Trophoblast cell (in vitro differentiated cells and primary cell): ENCODE measurements at regions not wholly inside any gene's neighbourhood (a gene's known extent, or its start where the extent isn't known, plus 50 kb on each side); places are given as distances from the start of the nearest gene placed in this dataset.

Experiments used
- DNase-seq, 2 donors: peaks; one replicate each; pipeline ENCODE4 v3.0.0-alpha.2; 2016
- H2AFZ ChIP-seq: 2 replicates; pipeline ENCODE4 v1.6.1; 2013; ENCODE audit warnings: low read length, moderate library complexity, mild to moderate bottlenecking; ENCODE audit not compliant: insufficient read depth, poor library complexity
- H2AK5ac ChIP-seq: 2 replicates; pipeline ENCODE4 v1.6.1; 2013; ENCODE audit warnings: mild to moderate bottlenecking, low read length
- H2BK120ac ChIP-seq: 2 replicates; pipeline ENCODE4 v1.6.1; 2013; ENCODE audit warnings: low read length, mild to moderate bottlenecking, moderate library complexity; ENCODE audit not compliant: insufficient read depth, poor library complexity
- H2BK12ac ChIP-seq: 2 replicates; pipeline ENCODE4 v1.6.1; 2013; ENCODE audit warnings: mild to moderate bottlenecking, low read length, moderate library complexity
- H2BK5ac ChIP-seq: 2 replicates; pipeline ENCODE4 v1.6.1; 2013; ENCODE audit warnings: low read length, low read depth, moderate library complexity, mild to moderate bottlenecking; ENCODE audit not compliant: poor library complexity
- H3K14ac ChIP-seq: 2 replicates; pipeline ENCODE4 v1.6.1; 2013; ENCODE audit warnings: mild to moderate bottlenecking, low read length
- H3K18ac ChIP-seq: 2 replicates; pipeline ENCODE4 v1.6.1; 2013; ENCODE audit warnings: mild to moderate bottlenecking, low read length
- H3K23ac ChIP-seq: 2 replicates; pipeline ENCODE4 v1.6.1; 2013; ENCODE audit warnings: low read length
- H3K27ac ChIP-seq: 2 replicates; pipeline ENCODE4 v1.5.1; 2013; ENCODE audit warnings: low read depth, mild to moderate bottlenecking, inconsistent platforms, low read length, moderate library complexity
- H3K27me3 ChIP-seq: 2 replicates; pipeline ENCODE4 v1.6.1; 2013; ENCODE audit warnings: inconsistent platforms, mild to moderate bottlenecking, low read length, moderate library complexity; ENCODE audit not compliant: insufficient read depth
- H3K36me3 ChIP-seq, 2 experiments: 1 replicate in 1 of 2; 2 replicates in 1 of 2; pipeline ENCODE4 v1.6.1; 2013; ENCODE audit warnings: low read length in 2 of 2, mild to moderate bottlenecking in 2 of 2, moderate library complexity in 1 of 2; ENCODE audit not compliant: insufficient read depth in 2 of 2, control insufficient read depth in 1 of 2
- H3K4ac ChIP-seq: 2 replicates; pipeline ENCODE4 v1.6.1; 2013; ENCODE audit warnings: low read depth, mild to moderate bottlenecking, low read length, moderate library complexity
- H3K4me1 ChIP-seq, 2 experiments: 1 replicate in 1 of 2; 2 replicates in 1 of 2; pipeline ENCODE4 v1.6.1; 2013; ENCODE audit warnings: low read length in 2 of 2, mild to moderate bottlenecking in 2 of 2, moderate library complexity in 1 of 2; ENCODE audit not compliant: insufficient read depth in 2 of 2, control insufficient read depth in 1 of 2
- H3K4me2 ChIP-seq: 2 replicates; pipeline ENCODE4 v1.6.1; 2013; ENCODE audit warnings: inconsistent platforms, mild to moderate bottlenecking, low read length, moderate library complexity
- H3K4me3 ChIP-seq: 2 replicates; pipeline ENCODE4 v1.5.1; 2013; ENCODE audit warnings: mild to moderate bottlenecking, low read depth, low read length, inconsistent platforms
- H3K79me1 ChIP-seq: one replicate; pipeline ENCODE4 v1.6.1; 2013; ENCODE audit warnings: low read length
- H3K79me2 ChIP-seq: 2 replicates; pipeline ENCODE4 v1.6.1; 2013; ENCODE audit warnings: low read length, mild to moderate bottlenecking; ENCODE audit not compliant: control insufficient read depth, insufficient read depth, poor library complexity
- H3K9ac ChIP-seq: 2 replicates; pipeline ENCODE4 v1.6.1; 2013; ENCODE audit warnings: mild to moderate bottlenecking, low read length
- H3K9me3 ChIP-seq: 2 replicates; pipeline ENCODE4 v1.6.1; 2013; ENCODE audit warnings: low read depth, mild to moderate bottlenecking, control low read depth, inconsistent platforms, low read length; ENCODE audit not compliant: insufficient read depth
- H4K12ac ChIP-seq: 2 replicates; pipeline ENCODE4 v1.6.1; 2013; ENCODE audit warnings: low read depth, mild to moderate bottlenecking, low read length, moderate library complexity
- H4K8ac ChIP-seq: 2 replicates; pipeline ENCODE4 v1.6.1; 2013; ENCODE audit warnings: low read depth, mild to moderate bottlenecking, low read length, moderate library complexity
- H4K91ac ChIP-seq: one replicate; pipeline ENCODE4 v1.6.1; 2013; ENCODE audit warnings: low read depth, mild to moderate bottlenecking, low read length, moderate library complexity
- WGBS: extraction: QIAGEN DNeasy Blood & Tissue Kit; methylation state at CpG from one replicate; pipeline ENCODE4 v1.1.7; 2013; ENCODE audit warnings: missing lambda C conversion rate; ENCODE audit not compliant: insufficient read length, insufficient coverage; ENCODE audit errors: extremely low coverage; 5-methylcytosine and 5-hydroxymethylcytosine counted together

DNA sequence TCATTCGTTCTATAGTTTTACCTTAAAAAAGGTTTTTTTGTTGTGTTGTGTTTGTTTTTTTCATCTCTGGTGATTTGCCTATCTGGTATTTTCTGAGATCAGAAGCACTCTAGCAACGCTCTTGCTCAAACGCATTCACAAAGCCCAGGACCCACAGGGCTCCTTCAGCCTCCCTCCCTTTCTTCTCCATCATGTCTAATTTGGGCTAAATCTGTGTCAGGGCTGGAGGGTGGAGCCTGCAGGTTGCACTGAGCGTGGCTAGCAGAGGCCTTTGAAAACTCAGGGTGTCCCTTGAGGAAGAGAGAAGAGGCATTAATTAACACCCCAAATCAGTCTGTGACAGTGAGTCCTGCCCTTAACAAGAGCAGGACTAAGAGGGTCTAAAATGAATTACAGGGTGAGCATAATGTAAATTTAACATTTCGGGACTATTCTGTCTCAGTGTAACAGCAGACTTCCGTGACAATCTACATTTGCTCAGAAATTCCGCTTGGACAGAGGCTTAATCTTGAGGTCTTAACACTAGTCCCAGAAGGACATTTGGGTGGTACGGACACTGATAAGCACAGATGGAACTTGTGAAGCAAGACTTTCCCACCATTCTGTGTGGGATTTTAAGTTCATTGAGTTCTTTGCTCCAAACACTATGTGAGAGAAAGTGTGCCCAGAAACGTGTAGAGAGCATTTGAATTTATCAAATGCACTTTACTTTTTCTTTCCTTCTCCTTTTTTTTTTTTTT lies 174.4 kb upstream of the APCDD1 start:
- Histone ChIP-seq H3K36me3 (no peaks in the 10 kb centered on the region), H3K18ac (no peak overlapping the region), H4K12ac (no peak overlapping the region), H3K9ac (no peak overlapping the region), H3K9me3 (no peaks in the 10 kb centered on the region), H3K4ac (no peak overlapping the region), H2BK120ac (no peak overlapping the region), H2AFZ (no peak overlapping the region), H3K23ac (no peak overlapping the region), H3K79me2 (no peaks in the 10 kb centered on the region), H4K8ac (no peak overlapping the region), H2BK12ac (no peak overlapping the region), H3K4me3 (no peak overlapping the region), H3K4me1 (no peaks in the 10 kb centered on the region), H3K14ac (no peak overlapping the region), H3K79me1 (no peaks in the 10 kb centered on the region), H2AK5ac (no peak overlapping the region), H3K27ac (no peak overlapping the region), H2BK5ac (no peak overlapping the region), H3K4me2 (no peak overlapping the region), H4K91ac (no peak overlapping the region), H3K27me3 (no peaks in the 10 kb centered on the region)
- no peak for DNase-seq
- no CpG with 5 or more reads among the region's 9 CpGs for WGBS

DNA sequence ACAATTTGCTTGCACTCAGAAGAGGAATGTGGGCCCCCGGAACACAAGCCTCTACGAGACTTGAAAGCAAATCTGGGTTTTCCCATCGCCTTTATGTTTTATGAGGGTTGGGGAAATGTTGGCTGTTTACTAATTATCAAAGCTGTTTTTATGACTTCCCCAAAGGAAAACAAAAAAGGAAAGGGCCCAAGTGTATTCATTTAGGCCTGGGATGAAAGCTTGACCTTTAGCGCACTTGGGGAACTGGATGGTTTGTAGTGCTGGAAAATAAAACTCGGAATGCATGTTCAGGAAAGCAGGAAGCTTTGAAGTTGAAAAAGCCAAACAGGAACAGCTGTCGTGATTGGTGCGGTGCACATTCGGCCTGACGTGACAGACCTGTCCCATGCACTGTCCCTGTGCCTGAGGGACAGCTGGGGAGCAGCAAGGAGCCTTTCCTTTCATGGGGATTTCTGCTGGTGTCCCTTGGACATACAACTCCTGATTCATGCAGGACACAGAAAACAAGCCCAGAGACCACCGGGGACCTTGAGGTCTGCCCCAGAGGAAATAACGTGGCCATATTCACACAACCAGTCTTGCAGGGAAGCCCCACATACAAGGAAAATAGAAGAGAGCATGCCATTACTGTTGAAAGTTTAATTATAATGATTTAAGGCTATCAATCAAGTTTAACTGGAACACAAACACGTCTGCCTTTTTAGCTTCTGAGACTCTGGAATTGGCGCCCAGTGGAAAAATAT lies 169.7 kb upstream of the APCDD1 start:
- no peak overlapping the region for H2AFZ ChIP-seq
- H3K4me2 ChIP-seq: no peak overlapping the region
- no peak overlapping the region for H3K4ac ChIP-seq
- no peak overlapping the region for H4K12ac ChIP-seq
- H3K27ac ChIP-seq: no peak overlapping the region
- no CpG with 5 or more reads among the region's 13 CpGs for WGBS
- H2AK5ac ChIP-seq: no peak overlapping the region
- no peak overlapping the region for H2BK5ac ChIP-seq
- no peak overlapping the region for H2BK12ac ChIP-seq
- no peak overlapping the region for H4K91ac ChIP-seq
- H3K4me3 ChIP-seq: no peak overlapping the region
- H3K36me3 ChIP-seq: no peaks in the 10 kb centered on the region
- no peak overlapping the region for H3K23ac ChIP-seq
- H2BK120ac ChIP-seq: no peak overlapping the region
- H3K9ac ChIP-seq: no peak overlapping the region
- H3K18ac ChIP-seq: no peak overlapping the region
- H3K9me3 ChIP-seq: peaks cover 6% of the 10 kb centered on the region
- no peaks in the 10 kb centered on the region for H3K27me3 ChIP-seq
- H4K8ac ChIP-seq: no peak overlapping the region
- no peak for DNase-seq
- H3K14ac ChIP-seq: no peak overlapping the region
- H3K4me1 ChIP-seq: no peaks in the 10 kb centered on the region
- no peaks in the 10 kb centered on the region for H3K79me1 ChIP-seq
- no peaks in the 10 kb centered on the region for H3K79me2 ChIP-seq

DNA sequence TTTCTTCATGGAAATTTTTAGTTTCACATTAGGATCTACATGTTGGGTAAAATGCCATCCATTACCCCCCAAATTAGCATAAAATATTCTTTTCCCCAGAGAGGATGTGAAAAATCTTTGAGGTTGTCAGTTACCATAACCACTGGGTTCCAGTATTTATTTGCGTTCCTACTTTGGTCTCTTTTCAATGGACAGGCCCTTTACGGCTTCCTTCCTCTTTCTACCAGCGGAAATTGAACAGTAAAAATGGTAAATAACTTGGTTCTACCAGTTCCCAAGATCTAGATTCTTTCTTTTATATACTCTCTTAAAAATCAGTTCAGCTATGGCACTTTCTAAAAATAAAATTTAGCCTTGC lies 169.2 kb upstream of the APCDD1 start:
- DNase-seq: no peak
- H3K4me2 ChIP-seq: no peak overlapping the region
- no peak overlapping the region for H3K14ac ChIP-seq
- no peak overlapping the region for H4K12ac ChIP-seq
- H3K4ac ChIP-seq: no peak overlapping the region
- no peak overlapping the region for H4K91ac ChIP-seq
- H3K27me3 ChIP-seq: no peaks in the 10 kb centered on the region
- no peak overlapping the region for H3K27ac ChIP-seq
- no peak overlapping the region for H2BK120ac ChIP-seq
- WGBS: no CpG with 5 or more reads among the region's 3 CpGs
- no peak overlapping the region for H2BK5ac ChIP-seq
- no peak overlapping the region for H3K4me3 ChIP-seq
- H3K4me1 ChIP-seq: peaks cover 0 to under 1% of the 10 kb centered on the region in 2 experiments
- no peaks in the 10 kb centered on the region for H3K79me1 ChIP-seq
- H2AFZ ChIP-seq: no peak overlapping the region
- no peak overlapping the region for H3K9ac ChIP-seq
- H3K79me2 ChIP-seq: no peaks in the 10 kb centered on the region
- H2BK12ac ChIP-seq: no peak overlapping the region
- peaks cover 6% of the 10 kb centered on the region for H3K9me3 ChIP-seq
- no peak overlapping the region for H4K8ac ChIP-seq
- H3K36me3 ChIP-seq: no peaks in the 10 kb centered on the region
- H3K18ac ChIP-seq: no peak overlapping the region
- H2AK5ac ChIP-seq: no peak overlapping the region
- H3K23ac ChIP-seq: no peak overlapping the region

DNA sequence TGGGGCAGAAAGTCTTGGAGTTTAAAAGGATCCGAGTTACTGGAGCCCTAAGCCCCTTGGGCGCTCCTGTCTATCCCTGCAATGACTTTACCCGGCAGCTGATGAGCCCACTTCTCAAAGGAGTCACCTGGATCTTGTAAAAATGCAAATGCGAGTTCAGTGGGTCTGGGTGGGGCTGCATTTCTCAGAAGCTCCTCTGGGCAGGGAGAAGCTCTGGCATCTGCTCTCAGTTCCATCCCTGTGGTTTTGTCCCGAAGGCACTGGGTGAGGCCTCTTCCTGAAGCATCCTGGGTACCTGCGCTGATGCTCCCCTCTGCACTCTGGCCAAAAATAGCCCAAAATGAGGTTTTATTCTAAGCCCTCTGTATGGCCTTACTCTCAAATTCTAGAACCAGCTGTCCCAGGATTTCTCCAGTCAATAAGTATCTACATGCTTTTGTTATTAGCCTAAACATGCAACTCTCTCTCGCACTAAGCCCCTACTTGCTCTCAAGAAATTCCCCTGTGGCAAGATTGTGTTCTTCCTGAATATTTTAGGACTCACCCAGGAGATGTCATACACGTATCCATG lies 167.8 kb upstream of the APCDD1 start:
- H2BK5ac ChIP-seq: no peak overlapping the region
- no peak overlapping the region for H2AK5ac ChIP-seq
- no peak overlapping the region for H3K4me3 ChIP-seq
- H2BK12ac ChIP-seq: no peak overlapping the region
- no peaks in the 10 kb centered on the region for H3K36me3 ChIP-seq
- no peak overlapping the region for H2BK120ac ChIP-seq
- H3K18ac ChIP-seq: no peak overlapping the region
- H3K23ac ChIP-seq: no peak overlapping the region
- H3K79me2 ChIP-seq: no peaks in the 10 kb centered on the region
- no peak overlapping the region for H3K9ac ChIP-seq
- DNase-seq: peak in 1 of 2 donors; percentile 15
- no peak overlapping the region for H3K27ac ChIP-seq
- no peaks in the 10 kb centered on the region for H3K27me3 ChIP-seq
- WGBS: no CpG with 5 or more reads among the region's 8 CpGs
- no peak overlapping the region for H3K14ac ChIP-seq
- no peak overlapping the region for H4K91ac ChIP-seq
- no peak overlapping the region for H4K8ac ChIP-seq
- no peak overlapping the region for H2AFZ ChIP-seq
- H4K12ac ChIP-seq: no peak overlapping the region
- peaks cover 8% of the 10 kb centered on the region for H3K9me3 ChIP-seq
- no peak overlapping the region for H3K4ac ChIP-seq
- H3K4me1 ChIP-seq: peaks cover 0 to 3% of the 10 kb centered on the region in 2 experiments
- H3K79me1 ChIP-seq: no peaks in the 10 kb centered on the region
- no peak overlapping the region for H3K4me2 ChIP-seq
